T47D (cell line): ENCODE measurements at regions not wholly inside any gene's neighbourhood (a gene's known extent, or its start where the extent isn't known, plus 50 kb on each side); places are given as distances from the start of the nearest gene placed in this dataset.

Experiments used
- DNase-seq, 2 experiments: peaks; one replicate each; pipeline versions ENCODE4 v3.0.0 to v3.0.0-alpha.2; 2011 to 2012; ENCODE audit warnings: low read depth in 1 of 2, low spot score in 1 of 2
- JUND ChIP-seq: IDR thresholded peaks from 2 replicates; pipeline ENCODE4 v1.6.1; 2012; ENCODE audit warnings: low read depth
- in situ Hi-C: cut with HindIII; loops from 2 replicates; pipeline ENCODE4 v1.10.0; 2016; ENCODE audit warnings: low sequenced_read_pairs, low pct_unique_long_range_greater_than_20kb

DNA sequence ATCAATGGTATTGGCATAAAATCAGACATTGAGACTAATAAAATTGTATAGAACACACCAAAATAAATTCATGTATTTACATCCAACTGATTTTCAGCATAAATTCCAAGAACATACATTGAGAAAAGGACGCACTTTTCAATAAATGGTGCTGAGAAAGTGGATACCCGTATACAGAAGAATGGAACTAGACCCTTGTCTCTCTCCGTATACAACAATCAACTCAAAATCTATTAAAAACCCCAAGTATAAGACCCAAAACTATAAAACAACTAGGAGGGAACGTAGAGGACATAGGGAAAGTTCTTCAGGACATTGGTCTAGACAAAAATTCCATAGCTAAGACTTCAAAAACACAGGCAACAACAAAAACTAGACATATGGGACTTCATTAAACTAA lies 97.4 kb downstream of the GGTLC2 start:
- in situ Hi-C loops, result no loop called here
- TF ChIP-seq JUND, result no peak
- DNase-seq, result no peak

- in situ Hi-C loops, result no loop called here
- no peak for TF ChIP-seq JUND
Observed at GRCh38 chr22:22742641-22743040, 98.2 kb downstream of the GGTLC2 start.

DNA sequence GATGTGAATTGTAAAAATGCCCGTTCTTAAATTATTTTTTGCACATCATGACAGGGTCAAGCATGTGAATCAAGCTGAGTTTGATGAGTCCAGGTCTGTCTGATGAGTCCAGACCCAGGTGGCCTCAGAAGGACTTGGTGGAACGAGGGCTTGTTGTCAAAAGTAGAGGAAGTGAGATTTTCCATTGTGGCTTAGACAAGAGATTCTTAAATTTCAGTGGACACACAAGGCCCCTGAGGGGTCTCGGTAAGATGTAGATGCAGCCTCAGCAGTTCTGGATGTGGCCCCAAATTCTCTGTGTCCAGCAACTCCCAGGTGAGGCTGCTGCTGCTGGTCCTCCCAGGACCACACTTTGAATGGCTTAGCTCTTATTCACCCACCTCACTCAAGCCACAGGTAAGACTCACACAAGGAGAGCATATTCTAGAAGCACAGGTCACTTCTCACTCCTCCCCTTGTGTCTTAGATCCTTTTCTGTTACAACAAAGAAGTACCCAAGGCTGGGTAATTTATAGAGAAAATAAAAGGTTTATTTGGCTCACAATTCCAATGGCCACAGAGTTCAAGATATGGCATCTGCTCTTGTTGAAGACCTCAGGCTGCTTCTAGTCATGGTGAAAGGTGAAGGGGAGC lies 98.8 kb downstream of the GGTLC2 start:
- no peak for DNase-seq
- no peak for TF ChIP-seq JUND
- in situ Hi-C loops, result no loop called here

More at GRCh38 chr22:22742641-22743040, 98.2 kb downstream of the GGTLC2 start:
- DNase-seq, result no peak

- no peak for DNase-seq
- TF ChIP-seq JUND, result no peak
- in situ Hi-C loops, result no loop called here
Observed at GRCh38 chr22:22744412-22745224, 100.2 kb downstream of the GGTLC2 start.

DNA sequence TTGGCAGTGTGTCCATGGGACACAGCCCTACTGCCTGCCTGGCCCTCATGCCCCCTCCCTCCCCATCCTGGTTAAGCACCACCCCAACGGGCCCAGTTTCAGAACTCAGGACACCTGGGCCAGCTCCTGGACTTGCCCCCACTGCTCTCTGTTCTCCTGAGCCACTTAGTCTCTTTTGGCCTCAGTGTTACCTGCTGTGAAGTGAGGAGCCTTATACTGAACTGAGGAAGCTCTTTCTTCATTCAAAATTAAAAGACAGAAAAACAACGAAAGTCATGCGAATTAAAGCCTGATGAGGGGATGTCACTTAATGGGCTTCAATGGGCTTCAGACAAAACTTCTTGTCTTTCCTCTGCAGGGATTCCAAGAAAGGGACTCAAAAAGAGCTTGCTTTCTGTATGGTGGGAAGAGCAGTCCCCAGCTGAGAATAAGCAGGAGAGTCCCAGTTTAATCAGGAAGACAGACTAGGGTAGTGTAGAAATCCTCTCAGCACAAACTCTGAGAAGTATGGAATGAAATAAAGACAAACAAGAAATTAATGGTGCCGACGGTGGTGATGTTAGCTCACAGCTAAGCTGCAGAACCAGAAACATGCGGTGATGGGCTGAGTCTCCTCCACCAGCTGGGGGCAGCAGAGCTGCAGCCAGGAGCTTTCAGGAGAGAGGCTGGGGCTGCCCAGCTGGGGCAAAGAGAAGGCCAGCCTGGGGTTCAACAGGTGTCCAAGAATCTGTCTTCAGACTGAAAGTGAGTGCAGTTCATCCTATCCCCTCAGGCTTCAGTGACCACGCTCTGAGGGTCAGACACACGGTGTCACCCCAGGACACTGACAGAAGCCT lies 101.0 kb downstream of the GGTLC2 start:
- no peak for TF ChIP-seq JUND
- DNase-seq, result peak in 1 of 2 experiments; percentile 35
- in situ Hi-C loops, result no loop called here

GRCh38 chr22:22746061-22746962 lies 101.9 kb downstream of the GGTLC2 start:
- no peak for TF ChIP-seq JUND
- in situ Hi-C loops, result no loop called here
- no peak for DNase-seq

DNA sequence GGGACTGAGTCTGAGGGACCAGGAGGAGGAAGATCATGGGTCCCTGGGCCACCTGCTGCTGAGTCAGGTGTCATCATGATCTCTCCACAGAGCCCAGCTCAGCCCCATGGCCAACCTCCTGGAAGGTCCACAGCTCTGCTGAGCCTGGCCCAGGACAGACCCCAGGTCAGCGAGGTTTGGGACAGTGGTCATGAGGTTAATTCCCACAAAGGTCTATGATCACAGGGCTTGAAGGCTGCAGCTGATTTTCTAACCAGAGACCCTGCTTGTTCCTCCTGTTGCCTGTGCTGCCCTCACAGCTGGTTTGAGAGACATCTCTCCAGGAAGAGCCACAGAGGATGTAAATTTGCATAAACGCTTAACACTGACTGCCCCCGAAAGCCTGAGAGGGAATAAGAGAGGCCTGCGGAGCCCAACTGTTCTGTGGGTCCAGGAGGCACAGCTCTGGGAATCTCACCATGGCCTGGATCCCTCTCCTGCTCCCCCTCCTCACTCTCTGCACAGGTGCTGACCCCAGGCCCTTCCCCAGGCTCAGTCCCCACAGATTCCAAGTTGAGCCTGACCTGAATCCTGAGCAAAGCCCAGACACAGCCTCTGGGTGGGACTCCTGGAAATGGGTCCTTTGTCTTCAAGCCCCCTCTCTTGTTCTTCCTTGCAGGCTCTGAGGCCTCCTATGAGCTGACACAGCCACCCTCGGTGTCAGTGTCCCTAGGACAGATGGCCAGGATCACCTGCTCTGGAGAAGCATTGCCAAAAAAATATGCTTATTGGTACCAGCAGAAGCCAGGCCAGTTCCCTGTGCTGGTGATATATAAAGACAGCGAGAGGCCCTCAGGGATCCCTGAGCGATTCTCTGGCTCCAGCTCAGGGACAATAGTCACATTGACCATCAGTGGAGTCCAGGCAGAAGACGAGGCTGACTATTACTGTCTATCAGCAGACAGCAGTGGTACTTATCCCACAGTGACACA lies 102.8 kb downstream of the GGTLC2 start:
- in situ Hi-C loops, result no loop called here
- TF ChIP-seq JUND, result no peak
- no peak for DNase-seq

DNA sequence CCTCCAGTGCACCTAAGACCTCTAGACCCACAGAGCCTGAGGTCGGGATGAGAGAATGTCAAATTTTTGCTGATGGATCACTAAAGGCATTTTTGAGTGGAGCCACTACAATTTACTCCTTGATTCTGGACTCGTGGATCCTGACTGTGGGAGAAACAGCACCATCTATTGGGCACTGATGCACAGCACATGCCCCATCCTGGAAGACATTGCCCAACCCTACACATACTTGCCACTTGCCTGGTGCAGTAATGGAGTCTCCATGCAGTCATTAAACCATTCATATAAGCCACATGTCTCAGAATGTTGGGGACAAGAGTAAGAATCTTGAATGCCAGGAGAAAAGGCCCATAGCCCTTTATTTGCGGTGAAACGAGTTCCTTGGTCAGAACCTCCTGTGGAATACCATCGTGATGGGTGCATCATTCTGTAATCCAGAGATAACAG lies 103.9 kb downstream of the GGTLC2 start:
- DNase-seq, result peak in 1 of 2 experiments; percentile 50
- in situ Hi-C loops, result no loop called here
- no peak for TF ChIP-seq JUND

DNA sequence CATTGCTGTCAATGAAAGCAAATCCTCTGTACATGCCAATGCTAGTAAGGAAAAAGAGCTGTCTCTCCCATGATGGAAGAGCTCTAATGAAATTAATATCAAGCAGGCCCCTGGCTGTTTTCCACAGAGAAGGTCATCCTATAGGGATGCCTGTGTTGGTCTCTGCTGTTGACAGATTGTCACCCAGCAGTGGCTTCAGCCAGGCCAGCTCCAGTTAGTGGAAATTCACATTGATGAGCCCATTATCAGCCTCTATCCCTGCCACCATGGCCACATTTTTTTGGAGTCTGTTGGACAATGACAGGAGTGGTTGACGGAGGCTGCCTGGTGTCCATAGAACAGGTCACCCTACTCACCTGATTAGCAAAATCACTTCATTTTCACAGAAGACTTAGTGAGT lies 104.3 kb downstream of the GGTLC2 start:
- no peak for DNase-seq
- in situ Hi-C loops, result no loop called here
- TF ChIP-seq JUND, result no peak

- TF ChIP-seq JUND, result no peak
- DNase-seq, result no peak
- in situ Hi-C loops, result no loop called here
Observed at GRCh38 chr22:22749167-22749758, 104.8 kb downstream of the GGTLC2 start.
